Heart left ventricle (tissue), 13 donors: ENCODE measurements at regions not wholly inside any gene's neighbourhood (a gene's known extent, or its start where the extent isn't known, plus 50 kb on each side); places are given as distances from the start of the nearest gene placed in this dataset.

Experiments used
- POLR2A ChIP-seq, 2 donors: fragments of 450-650 bp; IDR thresholded peaks; one replicate each; pipeline ENCODE4 v1.6.1; 2017; ENCODE audit warnings: antibody characterized with exemption in 2 of 2, mild to moderate bottlenecking in 2 of 2, moderate library complexity in 2 of 2
- TF ChIP-seq, protein P1 (sequence below), 12 donors: fragments of 200-600 bp; sonication (generic) in 4 of 12; IDR thresholded peaks; one replicate each; pipeline versions ENCODE4 v1.5.0 to v1.8.0; 2018 to 2022; ENCODE audit warnings: antibody characterized with exemption in 12 of 12, mild to moderate bottlenecking in 5 of 12
- donor health status: ischemic (EF 13 %, LVEDD 7.1; RV severe dilation, severe dysfunction).
- donor health status: DM: no; HTN: yes; CAD: no.
- donor health status: DM: no; HTN: no; CAD: no.
- donor health status: ischemic (EF 25% LVEDD 6.9; RV normal size, moderate dysfunction).
- donor health status: ischemic (EF 25% LVEDD 5.7; RV mildly dilated, moderate dysfunction).
- donor health status: ischemic (EF 35%, LVEDD 5.7; RV mildly dilated, moderate dysfunction).
- donor health status: nonischemic (EF 11% LVEDD 7.7; RV severe dilation, severe dysfunction).
- donor health status: DM: yes; HTN: yes; CAD: no.
- donor health status: PGD.
- donor health status: ischemic (EF 29% LVEDD 5.4; RV normal size, mild dysfunction).
- donor health status: nonischemic (EF 23%, LVEDD 6.1; RV moderate dilation, normal function).

DNA sequence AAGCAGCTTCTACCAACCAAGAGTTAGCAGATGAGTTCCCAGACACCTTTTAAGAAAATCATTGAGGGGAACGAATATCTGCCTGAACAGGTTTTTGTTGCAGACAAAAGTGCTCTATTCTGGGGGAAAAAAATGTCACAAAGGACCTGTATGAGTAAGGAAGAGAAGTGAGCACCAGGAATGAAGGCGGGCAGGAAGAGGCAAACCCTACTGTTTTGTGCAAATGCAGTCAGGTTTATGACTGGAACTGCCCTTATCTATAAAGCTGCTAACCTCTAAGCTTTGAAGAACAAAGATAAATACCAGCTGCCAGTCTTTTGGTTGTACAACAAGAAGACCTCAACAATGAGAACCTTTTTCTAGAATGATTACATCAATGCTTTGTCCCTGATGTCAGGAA lies 292.4 kb upstream of the SP4 start:
- TF ChIP-seq, protein P1, sequence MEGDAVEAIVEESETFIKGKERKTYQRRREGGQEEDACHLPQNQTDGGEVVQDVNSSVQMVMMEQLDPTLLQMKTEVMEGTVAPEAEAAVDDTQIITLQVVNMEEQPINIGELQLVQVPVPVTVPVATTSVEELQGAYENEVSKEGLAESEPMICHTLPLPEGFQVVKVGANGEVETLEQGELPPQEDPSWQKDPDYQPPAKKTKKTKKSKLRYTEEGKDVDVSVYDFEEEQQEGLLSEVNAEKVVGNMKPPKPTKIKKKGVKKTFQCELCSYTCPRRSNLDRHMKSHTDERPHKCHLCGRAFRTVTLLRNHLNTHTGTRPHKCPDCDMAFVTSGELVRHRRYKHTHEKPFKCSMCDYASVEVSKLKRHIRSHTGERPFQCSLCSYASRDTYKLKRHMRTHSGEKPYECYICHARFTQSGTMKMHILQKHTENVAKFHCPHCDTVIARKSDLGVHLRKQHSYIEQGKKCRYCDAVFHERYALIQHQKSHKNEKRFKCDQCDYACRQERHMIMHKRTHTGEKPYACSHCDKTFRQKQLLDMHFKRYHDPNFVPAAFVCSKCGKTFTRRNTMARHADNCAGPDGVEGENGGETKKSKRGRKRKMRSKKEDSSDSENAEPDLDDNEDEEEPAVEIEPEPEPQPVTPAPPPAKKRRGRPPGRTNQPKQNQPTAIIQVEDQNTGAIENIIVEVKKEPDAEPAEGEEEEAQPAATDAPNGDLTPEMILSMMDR (IDR thresholded peaks at IDR 0.05) = no peak
- TF ChIP-seq POLR2A (IDR thresholded peaks at IDR 0.05) = no peak
